OCI-LY3 (cell line): ENCODE measurements at regions not wholly inside any gene's neighbourhood (a gene's known extent, or its start where the extent isn't known, plus 50 kb on each side); places are given as distances from the start of the nearest gene placed in this dataset.
"Not testable (repeated sequence)": the region's sequence is repeated elsewhere in the genome, so short reads cannot be mapped to it uniquely, and the experiment has no call there.

ENCODE experiments used
- H2AFZ ChIP-seq: fragments of 200-600, 300-600 bp; shearing (Covaris generic); 2 replicates; pipeline ENCODE4 v1.6.0; 2014; ENCODE audit warnings: antibody characterized with exemption, low read depth, low read length
- H3K27ac ChIP-seq: fragments of 200-600, 300-600 bp; sonication (generic); 2 replicates; pipeline ENCODE4 v1.5.1; 2014; ENCODE audit warnings: mild to moderate bottlenecking, low read length, moderate library complexity, mixed read lengths
- H3K27me3 ChIP-seq: fragments of 200-600, 300-600 bp; sonication (generic); 2 replicates; pipeline ENCODE4 v1.6.1; 2014; ENCODE audit warnings: low read depth, low read length, mixed read lengths
- H3K36me3 ChIP-seq: fragments of 200-600, 300-600 bp; sonication (generic); replicated peaks from 2 replicates; pipeline ENCODE3; 2014; ENCODE audit warnings: low read depth, low read length, mixed read lengths
- H3K4me1 ChIP-seq: fragments of 300-600, 200-600 bp; sonication (generic); 2 replicates; pipeline ENCODE4 v1.6.1; 2014; ENCODE audit warnings: low read length, mixed read lengths
- H3K4me2 ChIP-seq: fragments of 200-600, 300-600 bp; sonication (generic); 2 replicates; pipeline ENCODE4 v1.6.1; 2014; ENCODE audit warnings: low read length, mixed read lengths
- H3K4me3 ChIP-seq: fragments of 300-600, 200-600 bp; sonication (generic); 2 replicates; pipeline ENCODE4 v1.5.1; 2014; ENCODE audit warnings: antibody characterized with exemption, mild to moderate bottlenecking, low read length, moderate library complexity
- H3K79me2 ChIP-seq: fragments of 300-600, 200-600 bp; shearing (Covaris generic); 2 replicates; pipeline ENCODE4 v1.6.1; 2014; ENCODE audit warnings: mild to moderate bottlenecking, low read length, mixed read lengths
- H3K9ac ChIP-seq: fragments of 300-600, 200-600 bp; shearing (Covaris generic); 2 replicates; pipeline ENCODE4 v1.6.0; 2014; ENCODE audit warnings: mild to moderate bottlenecking, low read length, moderate library complexity
- H3K9me3 ChIP-seq: fragments of 200-600, 300-600 bp; shearing (Covaris generic); 2 replicates; pipeline ENCODE4 v1.6.1; 2014; ENCODE audit warnings: low read length, mixed read lengths; ENCODE audit not compliant: insufficient read depth
- H4K20me1 ChIP-seq: fragments of 200-600, 300-600 bp; sonication (generic); 2 replicates; pipeline ENCODE4 v1.6.1; 2016; ENCODE audit warnings: low read length, mixed read lengths; ENCODE audit not compliant: insufficient read depth
- CTCF ChIP-seq: fragments of 200-600, 300-600 bp; sonication (generic); IDR thresholded peaks from 2 replicates; pipeline ENCODE4 v1.5.1; 2014; ENCODE audit warnings: antibody characterized with exemption, low read length, low read depth
- EZH2phosphoT487 ChIP-seq: fragments of 200-600 bp; shearing (Covaris generic); IDR thresholded peaks from 2 replicates; pipeline ENCODE4 v1.6.1; 2018; ENCODE audit warnings: antibody characterized with exemption, mixed run types, low read depth

GRCh38 chr1:121443001-121443540 lies 258.3 kb downstream of the SRGAP2C start:
- Histone ChIP-seq H3K36me3 (no peaks in the 10 kb centered on the region), H3K4me1 (peaks cover 21% of the 10 kb centered on the region), H3K27ac (no peak overlapping the region), H3K27me3 (no peaks in the 10 kb centered on the region), H3K4me2 (no peak overlapping the region), H3K4me3 (no peak overlapping the region), H3K9ac (no peak overlapping the region), H4K20me1 (no peaks in the 10 kb centered on the region), H2AFZ (no peak overlapping the region), H3K79me2 (no peaks in the 10 kb centered on the region), H3K9me3 (no peaks in the 10 kb centered on the region)
- TF ChIP-seq CTCF (no peak), EZH2phosphoT487 (no peak)

GRCh38 chr1:121444096-121444495 lies 259.3 kb downstream of the SRGAP2C start:
- Histone ChIP-seq H3K4me3 (no peak overlapping the region), H3K79me2 (no peaks in the 10 kb centered on the region), H3K4me1 (peaks cover 27% of the 10 kb centered on the region), H3K27me3 (no peaks in the 10 kb centered on the region), H3K9ac (no peak overlapping the region), H3K9me3 (no peaks in the 10 kb centered on the region), H2AFZ (no peak overlapping the region), H3K36me3 (no peaks in the 10 kb centered on the region), H3K4me2 (no peak overlapping the region), H3K27ac (no peak overlapping the region), H4K20me1 (no peaks in the 10 kb centered on the region)
- no peak for TF ChIP-seq EZH2phosphoT487

- Histone ChIP-seq H3K36me3 (no peaks in the 10 kb centered on the region), H3K9ac (no peak overlapping the region), H3K4me3 (no peak overlapping the region), H3K4me2 (no peak overlapping the region), H3K4me1 (peaks cover 27% of the 10 kb centered on the region), H3K27ac (no peak overlapping the region), H3K27me3 (no peaks in the 10 kb centered on the region), H3K9me3 (no peaks in the 10 kb centered on the region), H3K79me2 (no peaks in the 10 kb centered on the region), H4K20me1 (no peaks in the 10 kb centered on the region), H2AFZ (no peak overlapping the region)
- no peak for TF ChIP-seq EZH2phosphoT487
Observed at GRCh38 chr1:121445679-121446078, 260.9 kb downstream of the SRGAP2C start.

- H3K79me2 ChIP-seq, H3K9ac ChIP-seq, H3K27me3 ChIP-seq, H3K4me3 ChIP-seq, H4K20me1 ChIP-seq, H3K36me3 ChIP-seq, H3K9me3 ChIP-seq: not testable (repeated sequence)
- peak; percentile 56; the same call in 1 of the 2 replicates for TF ChIP-seq CTCF
- H3K4me2 ChIP-seq, result peak overlapping the region; percentile 25; the same call in 1 of the 2 replicates
- H3K4me1 ChIP-seq, result peaks cover 27% of the 10 kb centered on the region
- peak overlapping the region; percentile 11; the same call in 1 of the 2 replicates for H3K27ac ChIP-seq
- H2AFZ ChIP-seq, result 0 out of 2 replicates have a peak overlapping the region, but pooled peaks have one; percentile 47
Observed at GRCh38 chr1:121447280-121447923, 262.6 kb downstream of the SRGAP2C start.

GRCh38 chr1:121448064-121448463 lies 263.3 kb downstream of the SRGAP2C start:
- H3K27me3 ChIP-seq, H3K4me3 ChIP-seq, H4K20me1 ChIP-seq, H3K9me3 ChIP-seq, H3K36me3 ChIP-seq, H3K9ac ChIP-seq, H3K79me2 ChIP-seq: not testable (repeated sequence)
- Histone ChIP-seq H3K4me2 (peak overlapping the region; percentile 25; the same call in 1 of the 2 replicates), H2AFZ (0 out of 2 replicates have a peak overlapping the region, but pooled peaks have one; percentile 47), H3K27ac (peak overlapping the region; percentile 11; the same call in 1 of the 2 replicates), H3K4me1 (peaks cover 27% of the 10 kb centered on the region)
